IPS-15b (cell line): ENCODE measurements at regions not wholly inside any gene's neighbourhood (a gene's known extent, or its start where the extent isn't known, plus 50 kb on each side); places are given as distances from the start of the nearest gene placed in this dataset.

Experiments
- H3K27me3 ChIP-seq: one replicate; pipeline ENCODE4 v1.6.1; 2013; ENCODE audit warnings: low read length; ENCODE audit not compliant: control insufficient read depth, insufficient read depth
- H3K36me3 ChIP-seq: one replicate; pipeline ENCODE4 v1.6.1; 2013; ENCODE audit warnings: low read length; ENCODE audit not compliant: control insufficient read depth, insufficient read depth
- H3K4me1 ChIP-seq: one replicate; pipeline ENCODE4 v1.6.1; 2013; ENCODE audit warnings: mild to moderate bottlenecking, low read length; ENCODE audit not compliant: control insufficient read depth, insufficient read depth
- H3K4me3 ChIP-seq: one replicate; pipeline ENCODE4 v1.5.1; 2013; ENCODE audit warnings: low read depth, low read length
- H3K9ac ChIP-seq: one replicate; pipeline ENCODE4 v1.6.1; 2013; ENCODE audit warnings: low read depth, mild to moderate bottlenecking, low read length
- H3K9me3 ChIP-seq: one replicate; pipeline ENCODE4 v1.6.1; 2013; ENCODE audit warnings: mild to moderate bottlenecking, low read length; ENCODE audit not compliant: control insufficient read depth, insufficient read depth

- Histone ChIP-seq H3K9me3 (no peaks in the 10 kb centered on the region), H3K36me3 (no peaks in the 10 kb centered on the region), H3K4me3 (no peak overlapping the region)
Observed at GRCh38 chr5:104431981-104432380, 869.4 kb upstream of the NUDT12 start.

GRCh38 chr5:104431002-104431620, 868.5 kb upstream of the NUDT12 start:
- H3K9me3 ChIP-seq: no peaks in the 10 kb centered on the region
- no peaks in the 10 kb centered on the region for H3K36me3 ChIP-seq
- H3K9ac ChIP-seq: no peak overlapping the region
- H3K4me3 ChIP-seq: no peak overlapping the region
- H3K4me1 ChIP-seq: no peaks in the 10 kb centered on the region
- no peaks in the 10 kb centered on the region for H3K27me3 ChIP-seq

More at GRCh38 chr5:104431981-104432380, 869.4 kb upstream of the NUDT12 start:
- Histone ChIP-seq H3K9ac (no peak overlapping the region), H3K27me3 (no peaks in the 10 kb centered on the region), H3K4me1 (no peaks in the 10 kb centered on the region)

- Histone ChIP-seq H3K4me1 (no peaks in the 10 kb centered on the region), H3K27me3 (no peaks in the 10 kb centered on the region), H3K9me3 (no peaks in the 10 kb centered on the region), H3K9ac (no peak overlapping the region), H3K4me3 (no peak overlapping the region), H3K36me3 (no peaks in the 10 kb centered on the region)
Observed at GRCh38 chr5:104429911-104430310, 867.3 kb upstream of the NUDT12 start.

GRCh38 chr5:104421431-104421830, 858.8 kb upstream of the NUDT12 start:
- Histone ChIP-seq H3K36me3 (no peaks in the 10 kb centered on the region), H3K4me3 (no peak overlapping the region), H3K9ac (no peak overlapping the region), H3K9me3 (no peaks in the 10 kb centered on the region), H3K27me3 (no peaks in the 10 kb centered on the region), H3K4me1 (no peaks in the 10 kb centered on the region)

GRCh38 chr5:104418056-104418455, 855.5 kb upstream of the NUDT12 start:
- H3K4me1 ChIP-seq: no peaks in the 10 kb centered on the region
- H3K36me3 ChIP-seq: no peaks in the 10 kb centered on the region
- no peak overlapping the region for H3K9ac ChIP-seq
- no peaks in the 10 kb centered on the region for H3K27me3 ChIP-seq
- H3K4me3 ChIP-seq: no peak overlapping the region
- H3K9me3 ChIP-seq: no peaks in the 10 kb centered on the region

GRCh38 chr5:104412649-104413240, 850.2 kb upstream of the NUDT12 start:
- Histone ChIP-seq H3K4me3 (no peak overlapping the region), H3K4me1 (no peaks in the 10 kb centered on the region), H3K27me3 (no peaks in the 10 kb centered on the region), H3K9me3 (no peaks in the 10 kb centered on the region), H3K36me3 (no peaks in the 10 kb centered on the region), H3K9ac (no peak overlapping the region)

- Histone ChIP-seq H3K4me1 (no peaks in the 10 kb centered on the region), H3K9me3 (no peaks in the 10 kb centered on the region), H3K9ac (no peak overlapping the region), H3K27me3 (no peaks in the 10 kb centered on the region), H3K4me3 (no peak overlapping the region), H3K36me3 (no peaks in the 10 kb centered on the region)
Observed at GRCh38 chr5:104400941-104401340, 838.4 kb upstream of the NUDT12 start.

GRCh38 chr5:104385906-104386305, 823.3 kb upstream of the NUDT12 start:
- Histone ChIP-seq H3K9ac (no peak overlapping the region), H3K36me3 (no peaks in the 10 kb centered on the region), H3K4me3 (no peak overlapping the region), H3K27me3 (no peaks in the 10 kb centered on the region), H3K9me3 (no peaks in the 10 kb centered on the region), H3K4me1 (no peaks in the 10 kb centered on the region)

GRCh38 chr5:104375345-104375744, 812.8 kb upstream of the NUDT12 start:
- H3K27me3 ChIP-seq: no peaks in the 10 kb centered on the region
- H3K4me3 ChIP-seq: no peak overlapping the region
- no peaks in the 10 kb centered on the region for H3K36me3 ChIP-seq
- H3K9me3 ChIP-seq: no peaks in the 10 kb centered on the region
- H3K9ac ChIP-seq: no peak overlapping the region
- H3K4me1 ChIP-seq: no peaks in the 10 kb centered on the region

GRCh38 chr5:104372796-104373195, 810.2 kb upstream of the NUDT12 start:
- Histone ChIP-seq H3K36me3 (no peaks in the 10 kb centered on the region), H3K4me1 (no peaks in the 10 kb centered on the region), H3K27me3 (no peaks in the 10 kb centered on the region), H3K9ac (no peak overlapping the region), H3K4me3 (no peak overlapping the region), H3K9me3 (no peaks in the 10 kb centered on the region)

- H3K27me3 ChIP-seq: no peaks in the 10 kb centered on the region
- H3K4me1 ChIP-seq: no peaks in the 10 kb centered on the region
- no peak overlapping the region for H3K9ac ChIP-seq
- H3K36me3 ChIP-seq: no peaks in the 10 kb centered on the region
- H3K4me3 ChIP-seq: no peak overlapping the region
- H3K9me3 ChIP-seq: no peaks in the 10 kb centered on the region
Observed at GRCh38 chr5:104372376-104372775, 809.8 kb upstream of the NUDT12 start.

- no peaks in the 10 kb centered on the region for H3K36me3 ChIP-seq
- H3K9me3 ChIP-seq: no peaks in the 10 kb centered on the region
- H3K4me3 ChIP-seq: no peak overlapping the region
- H3K27me3 ChIP-seq: no peaks in the 10 kb centered on the region
- no peak overlapping the region for H3K9ac ChIP-seq
- H3K4me1 ChIP-seq: no peaks in the 10 kb centered on the region
Observed at GRCh38 chr5:104370523-104370922, 807.9 kb upstream of the NUDT12 start.
